HEK293 (cell line): ENCODE measurements at regions not wholly inside any gene's neighbourhood (a gene's known extent, or its start where the extent isn't known, plus 50 kb on each side); places are given as distances from the start of the nearest gene placed in this dataset.

Experiments
- CTCF ChIA-PET: fragments of 350-600 bp; formaldehyde crosslinking; extraction: SDS; loops from one replicate; lab custom pipeline; 2021; ENCODE audit warnings: antibody characterized with exemption; lab: Yijun Ruan, JAX
- POLR2A ChIA-PET: fragments of 300-600 bp; formaldehyde crosslinking; extraction: SDS; loops from one replicate; lab custom pipeline; 2020; ENCODE audit warnings: antibody characterized with exemption, inconsistent platforms; lab: Yijun Ruan, JAX
- H3K27ac ChIP-seq: fragments of 200-500 bp; sonication (Bioruptor generic); 2 replicates; pipeline ENCODE4 v1.5.1; 2014; ENCODE audit warnings: low read depth, low read length, control low read depth, inconsistent platforms; ENCODE audit errors: extremely low read depth
- H3K36me3 ChIP-seq, 2 experiments: fragments of 200-500 bp in 1 of 2; sonication (Bioruptor generic) in 1 of 2; 1 replicate in 1 of 2; 2 replicates in 1 of 2; pipeline ENCODE4 v1.5.1; 2014 to 2017; ENCODE audit warnings: inconsistent platforms in 2 of 2, low read length in 2 of 2; ENCODE audit not compliant: control insufficient read depth in 2 of 2, insufficient read depth in 1 of 2
- H3K4me1 ChIP-seq: fragments of 200-500 bp; sonication (Bioruptor generic); 2 replicates; pipeline ENCODE4 v1.5.1; 2014; ENCODE audit warnings: mild to moderate bottlenecking, low read length, inconsistent platforms; ENCODE audit not compliant: control insufficient read depth, insufficient read depth
- H3K4me3 ChIP-seq: 2 replicates; pipeline ENCODE4 v1.5.1; 2011; ENCODE audit warnings: low read depth, mild to moderate bottlenecking, control low read depth, low read length, moderate library complexity
- H3K9me3 ChIP-seq: fragments of 200-500 bp; sonication (Bioruptor generic); 2 replicates; pipeline ENCODE4 v1.5.1; 2014; ENCODE audit warnings: low read depth, low read length, inconsistent platforms; ENCODE audit not compliant: control insufficient read depth, insufficient read depth
- CTCF ChIP-seq: fragments of 450-650 bp; formaldehyde crosslinking; IDR thresholded peaks from 2 replicates; pipeline ENCODE4 v1.5.1; 2016; ENCODE audit warnings: missing biosample characterization, missing genetic modification characterization
- PATZ1 ChIP-seq: fragments of 450-650 bp; formaldehyde crosslinking; IDR thresholded peaks from 2 replicates; pipeline ENCODE4 v1.5.1; 2016; ENCODE audit warnings: missing biosample characterization, missing genetic modification characterization
- PRDM6 ChIP-seq: fragments of 450-650 bp; formaldehyde crosslinking; IDR thresholded peaks from 2 replicates; pipeline ENCODE4 v1.5.1; 2017; ENCODE audit warnings: missing biosample characterization, missing genetic modification characterization
- ZBTB1 ChIP-seq: fragments of 450-650 bp; formaldehyde crosslinking; IDR thresholded peaks from 2 replicates; pipeline ENCODE4 v1.5.1; 2016; ENCODE audit warnings: missing biosample characterization, missing genetic modification characterization
- ZBTB17 ChIP-seq: fragments of 450-650 bp; formaldehyde crosslinking; IDR thresholded peaks from 2 replicates; pipeline ENCODE4 v1.5.1; 2016; ENCODE audit warnings: missing biosample characterization, missing genetic modification characterization
- ZBTB48 ChIP-seq: fragments of 450-650 bp; formaldehyde crosslinking; IDR thresholded peaks from 2 replicates; pipeline ENCODE4 v1.5.1; 2016; ENCODE audit warnings: missing biosample characterization, missing genetic modification characterization
- ZBTB8A ChIP-seq: fragments of 450-650 bp; formaldehyde crosslinking; IDR thresholded peaks from 2 replicates; pipeline ENCODE4 v1.5.1; 2016; ENCODE audit warnings: missing biosample characterization, missing genetic modification characterization
- ZFHX2 ChIP-seq: fragments of 450-650 bp; formaldehyde crosslinking; conservative IDR thresholded peaks from 2 replicates; pipeline ENCODE4 v1.5.1; 2016; ENCODE audit warnings: missing biosample characterization, missing genetic modification characterization
- ZNF16 ChIP-seq: fragments of 450-650 bp; formaldehyde crosslinking; IDR thresholded peaks from 2 replicates; pipeline ENCODE4 v1.5.1; 2016; ENCODE audit warnings: low read depth, missing biosample characterization, missing genetic modification characterization
- ZNF184 ChIP-seq: fragments of 450-650 bp; IDR thresholded peaks from 2 replicates; pipeline ENCODE4 v1.5.1; 2018; ENCODE audit warnings: missing biosample characterization, mild to moderate bottlenecking, missing genetic modification characterization
- ZNF19 ChIP-seq: fragments of 450-650 bp; formaldehyde crosslinking; IDR thresholded peaks from 2 replicates; pipeline ENCODE4; 2016; ENCODE audit warnings: missing biosample characterization, missing genetic modification characterization, low read depth
- ZNF23 ChIP-seq: fragments of 450-650 bp; formaldehyde crosslinking; IDR thresholded peaks from 2 replicates; pipeline ENCODE4 v1.5.1; 2016; ENCODE audit warnings: missing biosample characterization, missing genetic modification characterization, borderline replicate concordance
- ZNF280D ChIP-seq: fragments of 450-650 bp; formaldehyde crosslinking; IDR thresholded peaks from 2 replicates; pipeline ENCODE4 v1.5.1; 2016; ENCODE audit warnings: missing biosample characterization, missing genetic modification characterization
- ZNF354C ChIP-seq: fragments of 450-650 bp; formaldehyde crosslinking; IDR thresholded peaks from 2 replicates; pipeline ENCODE4 v1.5.1; 2016; ENCODE audit warnings: missing biosample characterization, missing genetic modification characterization, low read depth, borderline replicate concordance
- ZNF521 ChIP-seq: fragments of 450-650 bp; formaldehyde crosslinking; IDR thresholded peaks from 2 replicates; pipeline ENCODE4 v1.5.1; 2017; ENCODE audit warnings: missing biosample characterization, mild to moderate bottlenecking, missing genetic modification characterization
- ZNF571 ChIP-seq: fragments of 450-650 bp; formaldehyde crosslinking; IDR thresholded peaks from 2 replicates; pipeline ENCODE4 v1.5.0; 2017; ENCODE audit warnings: missing biosample characterization, missing genetic modification characterization
- ZNF677 ChIP-seq: fragments of 450-650 bp; IDR thresholded peaks from 2 replicates; pipeline ENCODE4 v1.5.0; 2018; ENCODE audit warnings: missing biosample characterization, mild to moderate bottlenecking, missing genetic modification characterization, moderate library complexity
- ZNF830 ChIP-seq: fragments of 450-650 bp; IDR thresholded peaks from 2 replicates; pipeline ENCODE4 v1.5.0; 2018; ENCODE audit warnings: missing biosample characterization, missing genetic modification characterization, low read depth, mild to moderate bottlenecking, moderate library complexity
- ZNF843 ChIP-seq: fragments of 450-650 bp; formaldehyde crosslinking; IDR thresholded peaks from 2 replicates; pipeline ENCODE4 v1.5.1; 2016; ENCODE audit warnings: missing biosample characterization, missing genetic modification characterization
- ZSCAN4 ChIP-seq: fragments of 450-650 bp; formaldehyde crosslinking; IDR thresholded peaks from 2 replicates; pipeline ENCODE4 v1.5.1; 2017; ENCODE audit warnings: missing biosample characterization, missing genetic modification characterization
- ZSCAN5A ChIP-seq: fragments of 450-650 bp; formaldehyde crosslinking; IDR thresholded peaks from 2 replicates; pipeline ENCODE4 v1.5.1; 2016; ENCODE audit warnings: missing biosample characterization, missing genetic modification characterization
- TF ChIP-seq, protein P1 (sequence below): fragments of 450-650 bp; formaldehyde crosslinking; IDR thresholded peaks from 2 replicates; pipeline ENCODE4 v1.5.1; 2016; ENCODE audit warnings: missing biosample characterization, missing genetic modification characterization

DNA sequence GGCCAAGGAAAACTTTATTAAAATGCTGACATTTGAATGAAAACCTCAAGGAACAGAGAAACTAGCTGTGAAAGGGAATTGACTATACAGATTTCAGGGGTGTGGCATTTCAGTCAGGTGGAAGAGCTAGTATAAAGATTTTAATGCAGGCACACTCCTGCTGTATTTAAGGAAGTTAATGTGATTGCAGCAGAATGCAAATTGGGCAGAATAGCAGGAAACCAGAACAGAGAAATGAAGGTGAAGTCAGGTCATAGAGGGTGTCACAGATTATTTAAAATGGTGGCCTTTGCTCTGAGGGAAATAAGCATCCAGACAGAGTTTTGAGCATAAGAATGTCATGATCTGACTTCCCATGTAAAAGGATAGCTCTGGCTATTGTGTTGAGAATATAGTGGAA, 898.1 kb upstream of the WWC1 start:
- no peak overlapping the region for H3K27ac ChIP-seq
- ChIA-PET POLR2A (no interaction called here), CTCF (no interaction called here)
- H3K9me3 ChIP-seq, result no peaks in the 10 kb centered on the region
- TF ChIP-seq ZNF23, result no peak
- no peak for TF ChIP-seq ZNF19
- no peaks in the 10 kb centered on the region for H3K36me3 ChIP-seq
- no peaks in the 10 kb centered on the region for H3K4me1 ChIP-seq
- H3K4me3 ChIP-seq, result no peak overlapping the region

DNA sequence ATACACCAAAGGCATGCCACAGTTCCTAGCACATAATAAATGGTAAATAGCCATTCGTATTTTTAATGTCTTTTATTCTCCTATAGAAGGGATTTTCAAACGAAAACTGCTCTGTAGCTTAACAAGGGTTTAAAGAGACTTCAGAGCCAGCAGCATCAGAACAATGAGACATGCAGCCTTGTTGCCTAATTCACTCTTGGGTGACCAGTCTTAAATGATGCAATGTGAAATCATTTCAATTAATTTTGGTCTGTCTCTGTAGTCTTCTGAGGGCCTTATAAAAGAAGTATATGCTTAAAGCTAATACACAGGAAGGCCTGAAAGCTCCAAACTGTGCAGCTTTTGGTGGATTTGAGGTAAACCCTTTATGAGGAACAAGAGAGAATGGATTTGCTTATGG, 888.8 kb upstream of the WWC1 start:
- H3K36me3 ChIP-seq, result no peaks in the 10 kb centered on the region
- H3K9me3 ChIP-seq, result no peaks in the 10 kb centered on the region
- no peak overlapping the region for H3K27ac ChIP-seq
- POLR2A ChIA-PET, result no interaction called here
- no peaks in the 10 kb centered on the region for H3K4me1 ChIP-seq
- CTCF ChIA-PET, result no interaction called here
- TF ChIP-seq ZNF521, result no peak
- TF ChIP-seq ZNF354C (tag by site-specific recombination), result no peak
- TF ChIP-seq ZSCAN5A (tag by site-specific recombination), result no peak
- no peak for TF ChIP-seq ZSCAN4 (tag by site-specific recombination)
- no peak for TF ChIP-seq CTCF (tag by site-specific recombination)
- TF ChIP-seq, protein P1, sequence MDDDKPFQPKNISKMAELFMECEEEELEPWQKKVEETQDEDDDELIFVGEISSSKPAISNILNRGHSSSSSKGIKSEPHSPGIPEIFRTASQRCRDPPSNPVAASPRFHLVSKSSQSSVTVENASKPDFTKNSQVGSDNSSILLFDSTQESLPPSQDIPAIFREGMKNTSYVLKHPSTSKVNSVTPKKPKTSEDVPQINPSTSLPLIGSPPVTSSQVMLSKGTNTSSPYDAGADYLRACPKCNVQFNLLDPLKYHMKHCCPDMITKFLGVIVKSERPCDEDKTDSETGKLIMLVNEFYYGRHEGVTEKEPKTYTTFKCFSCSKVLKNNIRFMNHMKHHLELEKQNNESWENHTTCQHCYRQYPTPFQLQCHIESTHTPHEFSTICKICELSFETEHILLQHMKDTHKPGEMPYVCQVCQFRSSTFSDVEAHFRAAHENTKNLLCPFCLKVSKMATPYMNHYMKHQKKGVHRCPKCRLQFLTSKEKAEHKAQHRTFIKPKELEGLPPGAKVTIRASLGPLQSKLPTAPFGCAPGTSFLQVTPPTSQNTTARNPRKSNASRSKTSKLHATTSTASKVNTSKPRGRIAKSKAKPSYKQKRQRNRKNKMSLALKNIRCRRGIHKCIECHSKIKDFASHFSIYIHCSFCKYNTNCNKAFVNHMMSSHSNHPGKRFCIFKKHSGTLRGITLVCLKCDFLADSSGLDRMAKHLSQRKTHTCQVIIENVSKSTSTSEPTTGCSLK (tag by site-specific recombination), result no peak
- TF ChIP-seq ZBTB17 (tag by site-specific recombination), result no peak
- TF ChIP-seq ZNF16 (tag by site-specific recombination), result no peak
- TF ChIP-seq ZNF280D (tag by site-specific recombination), result no peak
- no peak for TF ChIP-seq ZBTB8A
- TF ChIP-seq ZNF571 (tag by site-specific recombination), result no peak
- TF ChIP-seq ZBTB1 (tag by site-specific recombination), result no peak
- no peak for TF ChIP-seq ZNF184 (tag by site-specific recombination)
- TF ChIP-seq PATZ1 (tag by site-specific recombination), result no peak
- TF ChIP-seq ZBTB48 (tag by site-specific recombination), result no peak
- TF ChIP-seq ZNF677, result no peak
- TF ChIP-seq ZNF843 (tag by site-specific recombination), result no peak
- no peak for TF ChIP-seq ZNF830 (tag by site-specific recombination)
- TF ChIP-seq PRDM6, result no peak
- no peak for TF ChIP-seq ZFHX2
- H3K4me3 ChIP-seq, result no peak overlapping the region
